ENCODE measurements at regions not wholly inside any gene's neighbourhood (a gene's known extent, or its start where the extent isn't known, plus 50 kb on each side); places are given as distances from the start of the nearest gene placed in this dataset.

DNA sequence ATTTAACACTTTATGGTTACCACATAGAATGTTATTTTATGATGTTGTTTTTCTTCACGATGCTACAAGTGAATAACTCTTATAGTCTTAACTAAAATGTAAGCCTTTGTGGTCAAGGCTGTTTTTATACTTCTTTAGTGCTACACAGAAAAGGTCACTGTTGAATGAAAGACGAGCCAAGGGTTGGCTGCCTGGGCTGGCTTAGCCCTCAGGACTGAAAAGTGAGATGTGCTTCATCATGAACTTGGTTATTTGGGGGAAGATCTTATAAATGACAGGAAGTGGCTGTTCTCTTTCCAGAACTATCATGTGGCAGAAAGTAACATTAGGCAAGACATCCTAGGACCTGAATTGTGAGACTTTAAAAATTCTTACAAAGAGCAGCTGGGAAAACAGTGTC, 404.0 kb downstream of the BTBD3 start:
- no peak for DNase-seq (ENCODE audit: low spot score)
- TF ChIP-seq, protein P1, sequence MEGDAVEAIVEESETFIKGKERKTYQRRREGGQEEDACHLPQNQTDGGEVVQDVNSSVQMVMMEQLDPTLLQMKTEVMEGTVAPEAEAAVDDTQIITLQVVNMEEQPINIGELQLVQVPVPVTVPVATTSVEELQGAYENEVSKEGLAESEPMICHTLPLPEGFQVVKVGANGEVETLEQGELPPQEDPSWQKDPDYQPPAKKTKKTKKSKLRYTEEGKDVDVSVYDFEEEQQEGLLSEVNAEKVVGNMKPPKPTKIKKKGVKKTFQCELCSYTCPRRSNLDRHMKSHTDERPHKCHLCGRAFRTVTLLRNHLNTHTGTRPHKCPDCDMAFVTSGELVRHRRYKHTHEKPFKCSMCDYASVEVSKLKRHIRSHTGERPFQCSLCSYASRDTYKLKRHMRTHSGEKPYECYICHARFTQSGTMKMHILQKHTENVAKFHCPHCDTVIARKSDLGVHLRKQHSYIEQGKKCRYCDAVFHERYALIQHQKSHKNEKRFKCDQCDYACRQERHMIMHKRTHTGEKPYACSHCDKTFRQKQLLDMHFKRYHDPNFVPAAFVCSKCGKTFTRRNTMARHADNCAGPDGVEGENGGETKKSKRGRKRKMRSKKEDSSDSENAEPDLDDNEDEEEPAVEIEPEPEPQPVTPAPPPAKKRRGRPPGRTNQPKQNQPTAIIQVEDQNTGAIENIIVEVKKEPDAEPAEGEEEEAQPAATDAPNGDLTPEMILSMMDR (IDR thresholded peaks at IDR 0.05; ENCODE audit: extremely low read depth, missing control alignments), result no peak

DNA sequence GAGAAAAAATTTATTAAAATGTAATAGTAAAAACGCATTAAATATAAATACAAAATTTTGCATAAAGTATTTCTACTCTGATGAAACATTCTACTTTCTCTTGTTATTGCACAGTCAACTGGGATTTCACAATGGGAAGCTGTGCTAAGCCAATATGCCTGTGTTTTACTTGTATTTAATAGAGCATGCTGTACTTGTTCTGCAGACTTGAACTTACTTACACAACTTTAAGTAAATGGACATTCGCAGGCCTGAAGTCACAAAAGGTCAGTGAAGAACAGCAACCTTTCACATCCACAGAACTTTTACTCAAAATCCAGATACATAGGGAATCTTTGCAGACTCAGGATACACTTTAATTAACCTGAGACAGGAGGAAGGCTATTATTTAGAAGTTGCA, 409.5 kb downstream of the BTBD3 start:
- TF ChIP-seq, protein P1 (IDR thresholded peaks at IDR 0.05; ENCODE audit: extremely low read depth, missing control alignments), result no peak
- DNase-seq (ENCODE audit: low spot score), result no peak

DNA sequence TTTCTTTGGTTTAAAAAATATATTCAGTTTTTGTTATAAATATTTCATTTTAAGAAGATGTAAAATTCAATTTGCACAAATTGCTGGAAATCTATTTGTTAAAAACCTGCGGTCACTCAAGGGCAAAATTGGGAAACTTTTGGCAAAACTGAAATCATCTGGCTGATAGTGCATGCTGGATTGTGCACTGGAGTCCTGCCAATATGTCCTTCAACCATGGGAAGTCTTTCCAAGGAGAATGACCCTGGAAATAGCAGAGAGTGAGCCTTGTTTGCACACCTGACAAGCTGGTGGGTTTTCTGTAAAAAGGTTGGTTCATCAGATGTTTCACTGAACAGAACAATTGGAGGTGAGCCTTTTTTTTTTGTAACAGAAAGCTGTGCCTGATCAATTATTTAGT, 413.5 kb downstream of the BTBD3 start:
- no peak for DNase-seq (ENCODE audit: low spot score)
- TF ChIP-seq, protein P1 (IDR thresholded peaks at IDR 0.05; ENCODE audit: extremely low read depth, missing control alignments), result no peak

DNA sequence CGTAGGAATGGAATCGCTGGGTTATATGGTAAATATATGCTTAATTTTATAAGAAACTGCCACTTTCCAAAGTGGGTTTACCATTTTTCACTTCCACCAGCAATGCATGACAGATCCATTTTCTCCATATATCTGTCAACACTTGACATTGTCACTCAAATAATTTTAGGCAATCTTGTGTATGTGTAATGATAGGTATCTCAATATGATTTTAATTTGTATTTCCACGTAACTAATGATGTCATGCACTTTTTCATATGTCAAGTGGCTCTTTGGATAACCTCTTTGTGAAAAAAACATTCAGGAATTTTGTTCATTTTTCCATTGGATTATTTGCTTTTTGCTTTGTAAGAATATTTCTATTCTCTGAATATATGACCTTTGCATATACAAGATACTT, 419.9 kb downstream of the BTBD3 start:
- TF ChIP-seq, protein P1 (IDR thresholded peaks at IDR 0.05; ENCODE audit: extremely low read depth, missing control alignments), result no peak

DNA sequence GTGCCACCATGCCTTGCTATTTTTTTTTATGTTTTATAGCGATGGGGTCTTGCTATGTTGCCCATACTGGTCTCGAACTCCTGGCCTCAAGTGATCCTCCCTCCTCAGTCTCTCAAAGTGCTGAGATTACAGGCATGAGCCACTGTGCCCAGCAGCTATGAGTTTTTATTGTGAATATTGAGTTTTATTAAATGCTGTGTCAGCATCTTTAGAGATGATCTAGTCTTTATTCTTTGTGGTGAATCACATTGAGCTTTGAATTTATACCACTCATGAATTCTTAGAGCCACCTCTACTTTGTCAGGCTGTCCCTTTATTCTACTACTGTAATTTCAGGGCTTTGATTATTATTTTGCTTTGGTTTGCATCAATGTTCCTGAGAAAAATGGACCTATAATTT, 428.3 kb downstream of the BTBD3 start:
- TF ChIP-seq, protein P1 (IDR thresholded peaks at IDR 0.05; ENCODE audit: extremely low read depth, missing control alignments), result no peak
- no peak for DNase-seq (ENCODE audit: low spot score)

More for the DNA sequence above, 419.9 kb downstream of the BTBD3 start:
- DNase-seq (ENCODE audit: low spot score), result no peak

DNA sequence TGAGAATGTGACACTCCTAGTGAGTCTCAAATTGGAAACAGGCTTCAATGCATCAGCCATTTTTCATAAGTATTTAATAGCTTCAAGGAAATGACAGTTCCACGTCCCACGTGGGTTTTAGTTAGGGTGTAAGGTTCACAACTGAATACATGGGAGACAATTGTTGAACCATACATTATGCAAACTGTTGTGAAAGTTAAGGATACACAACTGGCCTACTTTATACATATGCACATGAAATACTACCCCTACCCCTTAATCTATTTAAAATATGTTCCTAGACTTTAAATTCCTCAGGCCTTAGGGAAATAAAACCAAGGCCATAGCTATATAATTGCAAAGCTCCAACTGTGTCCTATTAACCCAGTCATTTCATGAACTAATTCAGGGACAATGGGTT, 436.1 kb downstream of the BTBD3 start:
- TF ChIP-seq, protein P1 (IDR thresholded peaks at IDR 0.05; ENCODE audit: extremely low read depth, missing control alignments), result no peak
- no peak for DNase-seq (ENCODE audit: low spot score)

DNA sequence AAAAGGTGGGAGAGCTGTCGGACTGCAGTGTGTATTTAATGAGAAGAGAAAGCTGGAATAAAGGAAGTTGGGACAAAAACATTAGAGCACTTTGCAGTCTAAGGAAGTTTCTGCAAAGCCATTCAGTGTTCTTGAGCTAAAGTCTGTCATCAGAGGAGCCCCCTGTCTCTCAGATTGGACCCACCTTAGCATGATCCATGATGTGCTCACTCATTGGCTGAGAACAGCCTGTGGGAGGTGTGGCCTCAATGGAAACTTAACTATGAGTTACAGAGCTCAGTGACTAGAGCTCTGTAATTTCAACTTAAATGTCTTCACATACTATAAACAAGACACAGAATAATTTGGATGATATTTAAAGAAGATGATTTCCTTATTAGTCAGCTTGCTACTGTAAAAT, 437.0 kb downstream of the BTBD3 start:
- TF ChIP-seq, protein P1 (IDR thresholded peaks at IDR 0.05; ENCODE audit: extremely low read depth, missing control alignments), result no peak
- no peak for DNase-seq (ENCODE audit: low spot score)

Measured in GM20000 (cell line).